ENCODE measurements at regions not wholly inside any gene's neighbourhood (a gene's known extent, or its start where the extent isn't known, plus 50 kb on each side); places are given as distances from the start of the nearest gene placed in this dataset.
A peak's percentile ranks its signal among the peaks of the same experiment; 100 is the strongest.

DNA sequence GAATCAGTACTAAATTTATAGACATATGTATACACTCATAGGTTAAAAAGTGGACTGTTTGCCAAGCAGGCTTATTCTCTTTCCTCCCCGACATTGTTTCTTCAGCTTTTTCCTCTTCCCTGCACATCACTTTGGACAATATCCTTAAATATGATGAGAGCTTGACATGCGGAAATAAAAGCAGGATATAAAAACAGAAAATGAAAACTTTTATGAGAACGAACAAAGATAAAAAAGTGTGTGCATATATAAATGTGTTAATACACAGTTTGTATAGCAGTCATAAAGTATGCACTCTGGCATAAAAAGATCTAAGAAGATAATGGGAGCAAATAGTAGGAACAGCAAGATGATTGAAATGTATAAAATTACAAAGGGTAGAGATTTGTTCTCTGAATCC is 86.4 kb upstream of the IFNE start:
- ChIA-PET POLR2A (no interaction called here), CTCF (no interaction called here)
- no peak for TF ChIP-seq LEF1 (IDR thresholded peaks at IDR 0.05; ENCODE audit: borderline replicate concordance)
- no peak for DNase-seq (ENCODE audit: extremely low spot score)

DNA sequence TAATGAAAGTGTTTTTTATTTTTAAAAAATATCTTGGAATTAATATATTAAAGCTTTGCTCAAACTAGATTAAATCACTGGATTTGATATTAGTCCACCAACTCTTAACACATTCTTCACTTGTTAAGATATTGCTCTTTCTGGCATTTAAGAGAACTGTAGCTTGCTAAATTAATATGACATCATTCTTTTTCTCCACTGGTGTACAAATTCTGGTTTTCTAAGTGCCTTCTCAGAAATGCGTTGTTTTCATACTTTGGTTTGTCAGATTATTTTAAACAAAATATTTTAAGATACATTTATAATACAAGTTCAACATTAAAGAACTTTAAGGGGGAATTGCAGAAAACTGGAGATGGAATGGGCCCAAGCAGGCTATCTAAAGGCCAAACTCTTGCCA is 87.6 kb upstream of the IFNE start:
- DNase-seq (ENCODE audit: extremely low spot score) = no peak
- ChIA-PET POLR2A (no interaction called here), CTCF (no interaction called here)
- TF ChIP-seq NFRKB (IDR thresholded peaks at IDR 0.05) (no peak), SUZ12 (IDR thresholded peaks at IDR 0.05) (no peak), ELF4 (IDR thresholded peaks at IDR 0.05) (no peak), TARDBP (IDR thresholded peaks at IDR 0.05) (no peak), ARNT (IDR thresholded peaks at IDR 0.05) (no peak), FOXA1 (IDR thresholded peaks at IDR 0.05) (no peak), L3MBTL2 (conservative IDR thresholded peaks at IDR 0.05) (no peak), FOXM1 (IDR thresholded peaks at IDR 0.05; ENCODE audit: borderline replicate concordance) (no peak)

DNA sequence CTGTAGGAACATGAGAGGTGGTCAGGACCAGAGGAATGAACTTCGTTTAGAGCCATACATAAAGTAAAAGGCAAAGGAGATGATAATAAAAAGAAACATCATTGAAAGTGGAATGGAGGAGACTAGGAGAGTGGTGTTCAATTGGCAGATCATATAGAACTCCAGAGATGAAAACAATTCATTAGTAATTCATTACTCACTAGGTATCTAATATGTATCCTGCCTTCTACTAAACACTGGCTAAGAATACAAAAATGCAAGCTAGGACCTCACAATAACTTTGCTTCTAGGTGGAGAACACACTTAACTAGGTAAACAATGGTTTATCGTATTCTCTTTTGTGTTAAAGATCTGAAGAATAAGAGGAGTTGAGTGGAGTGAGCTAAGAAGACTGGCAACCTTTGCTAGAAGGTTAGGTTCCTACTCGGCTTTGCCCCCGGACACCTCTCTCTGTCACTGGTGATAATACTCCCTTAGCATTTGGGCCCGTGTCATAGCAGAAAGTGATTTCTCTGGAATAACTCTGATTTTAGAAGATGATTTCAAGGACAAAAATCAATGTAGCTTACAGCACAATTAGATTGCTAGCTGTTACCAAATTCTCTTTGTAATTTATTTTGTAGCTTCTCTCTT is 88.6 kb upstream of the IFNE start:
- CTCF ChIA-PET = interaction anchor here (0.6 kb wide), 1 partner anchor 1911 kb away, joined by 3 read pairs; no protein-coding TSS in a partner anchor
- POLR2A ChIA-PET = interaction anchor here (1.9 kb wide), 1 partner anchor 11 kb away, joined by 5 read pairs; no protein-coding TSS in a partner anchor
- DNase-seq (ENCODE audit: extremely low spot score) = no peak
- TF ChIP-seq NFRKB (IDR thresholded peaks at IDR 0.05) (no peak), FOXA1 (IDR thresholded peaks at IDR 0.05) (no peak), SUZ12 (IDR thresholded peaks at IDR 0.05) (no peak), FOXK2 (IDR thresholded peaks at IDR 0.05) (no peak)

DNA sequence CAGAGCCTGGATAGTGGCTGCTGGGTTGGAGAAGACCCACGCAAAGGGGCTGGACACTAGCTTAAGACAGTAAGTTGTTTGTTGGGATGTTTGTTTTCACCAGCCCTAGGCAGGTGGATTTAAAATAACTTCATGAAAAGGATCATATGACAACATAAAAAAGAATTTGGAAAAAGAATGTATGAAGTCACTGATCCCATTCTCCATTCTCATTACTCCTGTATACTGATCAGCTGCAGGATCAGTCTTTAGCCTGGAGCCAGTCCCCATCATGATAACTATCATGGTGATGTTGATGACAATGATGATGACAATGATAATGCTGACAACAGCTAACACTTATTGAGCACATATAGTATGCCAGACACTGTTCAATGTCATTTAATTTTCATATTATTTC is 92.1 kb upstream of the IFNE start:
- TF ChIP-seq HDGF (IDR thresholded peaks at IDR 0.05; ENCODE audit: borderline replicate concordance) (no peak), ARNT (IDR thresholded peaks at IDR 0.05) (no peak), FOXM1 (IDR thresholded peaks at IDR 0.05; ENCODE audit: borderline replicate concordance) (no peak), SUZ12 (IDR thresholded peaks at IDR 0.05) (no peak)
- CTCF ChIA-PET = no interaction called here
- no peak for DNase-seq (ENCODE audit: extremely low spot score)
- POLR2A ChIA-PET = no interaction called here

DNA sequence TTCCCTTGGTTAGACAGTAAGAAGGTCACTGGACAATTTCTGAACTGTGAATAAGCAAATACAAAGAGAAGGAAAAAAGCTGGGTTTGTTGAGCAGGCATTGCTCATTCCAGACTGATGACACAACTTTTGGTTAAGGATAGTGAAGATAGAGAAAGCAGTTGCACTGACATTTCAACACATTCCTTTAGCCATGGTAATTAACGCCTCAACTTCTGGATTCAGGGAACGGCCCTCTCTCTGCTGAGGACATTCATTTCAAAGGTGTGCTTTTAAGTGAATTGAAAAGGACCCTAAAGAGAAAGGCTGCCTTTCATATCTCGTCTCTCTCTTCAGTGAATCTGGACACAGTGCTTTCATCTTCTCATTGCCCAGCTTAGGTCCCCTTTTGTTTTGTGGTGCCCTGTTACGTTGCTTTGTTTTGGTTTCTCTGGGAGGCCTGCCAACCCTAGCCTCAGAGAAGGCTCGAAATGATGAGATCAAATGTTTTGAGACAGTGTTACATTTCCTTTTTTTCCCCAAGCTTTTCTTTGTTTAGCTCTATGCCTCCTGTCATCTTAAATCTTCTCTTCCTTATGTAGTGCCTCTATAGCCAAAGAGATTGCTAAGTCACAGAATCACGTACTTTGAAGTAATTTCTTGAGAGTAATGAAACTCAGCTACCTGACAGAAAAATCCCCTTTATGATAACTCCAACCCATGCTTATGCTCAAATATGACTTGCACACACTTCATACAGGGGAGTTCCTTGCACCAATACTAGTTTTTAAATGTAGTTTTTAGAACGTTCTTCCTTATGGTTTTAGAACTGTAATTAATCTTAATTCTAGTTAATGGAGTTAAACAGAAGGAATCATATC is 94.4 kb upstream of the IFNE start:
- ChIA-PET CTCF (no interaction called here), POLR2A (no interaction called here)
- TF ChIP-seq, protein P1, sequence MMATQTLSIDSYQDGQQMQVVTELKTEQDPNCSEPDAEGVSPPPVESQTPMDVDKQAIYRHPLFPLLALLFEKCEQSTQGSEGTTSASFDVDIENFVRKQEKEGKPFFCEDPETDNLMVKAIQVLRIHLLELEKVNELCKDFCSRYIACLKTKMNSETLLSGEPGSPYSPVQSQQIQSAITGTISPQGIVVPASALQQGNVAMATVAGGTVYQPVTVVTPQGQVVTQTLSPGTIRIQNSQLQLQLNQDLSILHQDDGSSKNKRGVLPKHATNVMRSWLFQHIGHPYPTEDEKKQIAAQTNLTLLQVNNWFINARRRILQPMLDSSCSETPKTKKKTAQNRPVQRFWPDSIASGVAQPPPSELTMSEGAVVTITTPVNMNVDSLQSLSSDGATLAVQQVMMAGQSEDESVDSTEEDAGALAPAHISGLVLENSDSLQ (IDR thresholded peaks at IDR 0.05) = peak; percentile 52; the same call in 1 of the 2 replicates
- TF ChIP-seq CTBP1 (IDR thresholded peaks at IDR 0.05; ENCODE audit: borderline replicate concordance) (no peak), BHLHE40 (IDR thresholded peaks at IDR 0.05; ENCODE audit: borderline replicate concordance) (no peak)
- no peak for DNase-seq (ENCODE audit: extremely low spot score)

DNA sequence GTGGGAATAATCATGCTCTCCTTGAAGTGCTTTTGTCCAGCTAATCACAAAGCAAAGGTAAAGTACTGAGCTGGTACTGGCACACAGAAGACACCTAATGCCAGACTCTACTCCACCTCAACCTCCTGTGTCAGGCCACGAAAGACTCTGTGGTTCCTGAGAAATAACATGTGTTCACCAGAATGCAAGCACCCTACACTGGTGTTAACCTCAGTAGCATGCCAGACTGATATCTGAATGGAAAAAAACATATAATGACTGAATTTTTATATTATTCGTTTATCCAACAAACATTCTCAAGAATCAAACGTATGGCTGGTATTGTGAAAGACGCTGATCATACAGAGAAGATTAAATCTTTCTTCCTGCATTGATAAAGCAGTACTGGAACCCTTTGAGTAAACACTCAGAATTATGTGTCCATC is 97.1 kb upstream of the IFNE start:
- TF ChIP-seq ZNF384 (IDR thresholded peaks at IDR 0.05) = no peak
- no peak for TF ChIP-seq BHLHE40 (IDR thresholded peaks at IDR 0.05; ENCODE audit: borderline replicate concordance)
- TF ChIP-seq FOXA1 (IDR thresholded peaks at IDR 0.05) = no peak
- no peak for TF ChIP-seq ELF4 (IDR thresholded peaks at IDR 0.05)
- TF ChIP-seq FOXK2 (IDR thresholded peaks at IDR 0.05) = no peak
- no peak for TF ChIP-seq FOXM1 (IDR thresholded peaks at IDR 0.05; ENCODE audit: borderline replicate concordance)
- TF ChIP-seq NFRKB (IDR thresholded peaks at IDR 0.05) = no peak
- TF ChIP-seq LEF1 (IDR thresholded peaks at IDR 0.05; ENCODE audit: borderline replicate concordance) = no peak
- no peak for TF ChIP-seq TARDBP (IDR thresholded peaks at IDR 0.05)
- TF ChIP-seq HDGF (IDR thresholded peaks at IDR 0.05; ENCODE audit: borderline replicate concordance) = no peak
- no peak for TF ChIP-seq ARNT (IDR thresholded peaks at IDR 0.05)
- TF ChIP-seq, protein P1 (IDR thresholded peaks at IDR 0.05) = no peak
- no peak for TF ChIP-seq SUZ12 (IDR thresholded peaks at IDR 0.05)
- TF ChIP-seq CTBP1 (IDR thresholded peaks at IDR 0.05; ENCODE audit: borderline replicate concordance) = no peak
- no peak for TF ChIP-seq SP1 (IDR thresholded peaks at IDR 0.05)
- TF ChIP-seq L3MBTL2 (conservative IDR thresholded peaks at IDR 0.05) = no peak
- DNase-seq (ENCODE audit: extremely low spot score) = no peak
- ChIA-PET POLR2A (no interaction called here), CTCF (no interaction called here)

DNA sequence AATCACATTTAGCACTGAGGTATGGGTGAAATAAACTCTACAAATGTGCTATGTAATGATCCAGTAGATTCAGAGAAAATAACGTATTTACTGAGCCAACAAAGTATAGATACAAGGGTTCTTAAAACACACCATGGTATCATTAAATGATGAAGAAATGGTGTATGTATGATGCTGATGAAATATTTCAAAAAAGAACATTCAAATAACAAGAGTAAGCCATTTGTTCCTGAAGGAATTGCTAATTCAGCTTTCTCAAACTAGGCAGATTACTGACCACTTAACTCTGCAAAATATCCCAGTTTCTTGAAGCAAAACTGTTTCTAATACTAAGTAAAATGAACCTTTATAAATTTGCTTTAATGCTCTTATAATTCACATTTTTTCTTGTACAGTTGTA is 97.6 kb upstream of the IFNE start:
- ChIA-PET CTCF (no interaction called here), POLR2A (no interaction called here)
- TF ChIP-seq, protein P1 (IDR thresholded peaks at IDR 0.05) = no peak
- TF ChIP-seq HDGF (IDR thresholded peaks at IDR 0.05; ENCODE audit: borderline replicate concordance) (no peak), ARNT (IDR thresholded peaks at IDR 0.05) (no peak), SP1 (IDR thresholded peaks at IDR 0.05) (no peak), TARDBP (IDR thresholded peaks at IDR 0.05) (no peak), FOXK2 (IDR thresholded peaks at IDR 0.05) (no peak), FOXA1 (IDR thresholded peaks at IDR 0.05) (no peak), NFRKB (IDR thresholded peaks at IDR 0.05) (no peak), ELF4 (IDR thresholded peaks at IDR 0.05) (no peak)
- no peak for DNase-seq (ENCODE audit: extremely low spot score)

Data from HEK293T (cell line).